Astrocyte of the hippocampus (primary cell): ENCODE measurements at regions not wholly inside any gene's neighbourhood (a gene's known extent, or its start where the extent isn't known, plus 50 kb on each side); places are given as distances from the start of the nearest gene placed in this dataset.
"Not testable (repeated sequence)": the region's sequence is repeated elsewhere in the genome, so short reads cannot be mapped to it uniquely, and the experiment has no call there.

Source experiments
- DNase-seq: peaks from one replicate; pipeline ENCODE4 v3.0.0; 2011; ENCODE audit warnings: low read depth, low spot score

DNA sequence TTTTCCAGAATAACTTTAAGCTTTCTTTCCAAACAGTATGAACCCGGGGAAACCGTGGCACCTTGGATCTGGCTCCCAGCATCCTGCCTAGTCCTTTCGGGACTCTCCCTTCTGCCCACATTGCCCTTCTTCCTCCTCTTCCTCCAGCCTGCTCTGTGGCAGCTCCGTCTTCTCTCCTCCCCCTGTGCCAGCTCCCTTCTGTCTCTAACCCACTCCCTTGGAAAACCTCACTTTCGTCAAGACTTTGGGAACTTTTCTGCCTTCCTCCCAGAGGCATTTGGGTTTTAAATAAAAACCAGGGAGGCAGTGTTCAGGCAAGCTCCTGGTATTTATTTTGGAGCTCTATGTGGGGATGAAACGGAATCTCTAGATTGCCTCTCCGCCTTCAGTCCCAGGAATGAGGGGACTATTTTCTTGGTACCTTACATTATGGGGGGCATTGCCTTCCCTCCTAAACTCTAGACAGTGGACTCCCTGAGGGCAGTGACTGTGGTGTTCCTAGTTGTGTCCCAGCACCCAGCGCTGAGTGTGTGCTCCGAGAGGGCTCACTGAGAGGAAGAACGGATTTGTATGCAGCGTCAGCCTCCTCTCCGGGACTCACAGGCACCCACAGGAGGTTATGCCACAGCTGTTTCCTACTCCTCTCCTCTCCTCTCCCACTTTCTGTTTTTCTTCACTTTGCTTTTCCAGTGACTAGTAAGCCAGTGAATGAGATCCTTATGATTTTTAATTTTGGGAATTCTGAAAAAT lies 105.4 kb upstream of the MRPS22 start:
- DNase-seq, result no peak

DNA sequence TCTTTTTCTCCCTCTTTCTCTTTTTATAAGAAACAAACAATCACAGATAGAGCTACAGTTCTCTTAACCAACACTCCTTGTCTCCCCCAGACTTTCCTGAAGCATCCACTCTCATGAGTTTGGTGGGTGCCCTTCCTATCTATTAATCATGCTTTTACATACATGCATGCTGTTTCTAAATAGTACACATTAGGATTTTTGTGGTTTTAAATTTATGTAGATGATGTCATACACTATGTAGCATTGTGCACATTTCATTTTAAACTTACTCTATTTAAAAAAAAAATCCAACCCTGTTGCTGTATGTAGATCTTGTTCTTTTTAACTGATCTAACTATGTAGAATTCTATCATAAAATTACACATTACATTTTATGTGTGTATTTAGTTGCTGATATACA lies 104.3 kb upstream of the MRPS22 start:
- DNase-seq, result no peak

DNA sequence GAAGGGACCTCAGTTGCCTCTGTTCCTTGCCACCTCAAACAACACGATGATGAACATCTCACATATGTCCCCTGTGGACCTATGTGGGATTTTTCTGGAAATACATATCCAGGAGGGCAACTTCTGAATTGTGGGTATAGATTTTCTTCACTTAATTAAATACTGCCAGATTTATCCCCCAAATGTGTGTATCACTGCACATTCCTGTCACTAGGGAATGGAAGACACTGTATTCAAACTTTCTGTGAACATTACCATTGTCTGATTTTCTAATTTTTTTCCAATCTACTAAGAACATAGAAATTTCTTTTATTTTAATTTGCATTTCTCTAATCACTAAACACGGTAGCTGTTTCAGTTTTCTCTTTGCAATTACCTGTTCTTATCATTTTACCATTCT lies 102.0 kb upstream of the MRPS22 start:
- DNase-seq, result no peak

GRCh38 chr3:139243710-139244109 lies 100.1 kb upstream of the MRPS22 start:
- no peak for DNase-seq

- no peak for DNase-seq
These were observed 95.1 kb upstream of the MRPS22 start for GRCh38 chr3:139248593-139249255.

- no peak for DNase-seq
These were observed 92.3 kb upstream of the MRPS22 start for GRCh38 chr3:139251529-139251928.

GRCh38 chr3:139252719-139253118 lies 91.1 kb upstream of the MRPS22 start:
- no peak for DNase-seq

GRCh38 chr3:139258276-139258675 lies 85.5 kb upstream of the MRPS22 start:
- DNase-seq, result no peak

DNA sequence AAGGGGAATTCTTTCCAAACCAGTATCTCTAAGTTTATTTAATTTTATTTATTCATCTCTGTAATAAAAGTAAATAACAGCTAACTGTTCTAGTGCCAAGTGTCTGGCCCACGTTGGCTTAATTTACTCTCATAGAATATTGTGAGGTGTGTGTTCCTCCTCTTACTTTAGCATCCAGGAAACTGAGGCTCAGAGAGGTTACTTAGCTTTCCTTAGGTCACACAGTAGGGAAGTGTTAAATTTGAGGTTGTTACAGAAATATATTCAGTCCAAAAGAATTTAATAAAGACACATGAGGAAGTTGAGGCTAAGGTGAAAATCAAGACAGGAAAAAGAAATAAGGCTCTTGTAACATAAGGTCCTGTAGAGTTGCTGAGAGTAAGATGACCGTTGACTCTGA lies 84.4 kb upstream of the MRPS22 start:
- DNase-seq, result no peak

- no peak for DNase-seq
These were observed 83.8 kb upstream of the MRPS22 start for GRCh38 chr3:139260041-139260486.

GRCh38 chr3:139260793-139261736 lies 82.8 kb upstream of the MRPS22 start:
- no peak for DNase-seq

- DNase-seq, result no peak
These were observed 81.8 kb upstream of the MRPS22 start for GRCh38 chr3:139261754-139262586.

GRCh38 chr3:139263798-139264197 lies 80.0 kb upstream of the MRPS22 start:
- no peak for DNase-seq

- no peak for DNase-seq
These were observed 79.4 kb upstream of the MRPS22 start for GRCh38 chr3:139264375-139264774.

DNA sequence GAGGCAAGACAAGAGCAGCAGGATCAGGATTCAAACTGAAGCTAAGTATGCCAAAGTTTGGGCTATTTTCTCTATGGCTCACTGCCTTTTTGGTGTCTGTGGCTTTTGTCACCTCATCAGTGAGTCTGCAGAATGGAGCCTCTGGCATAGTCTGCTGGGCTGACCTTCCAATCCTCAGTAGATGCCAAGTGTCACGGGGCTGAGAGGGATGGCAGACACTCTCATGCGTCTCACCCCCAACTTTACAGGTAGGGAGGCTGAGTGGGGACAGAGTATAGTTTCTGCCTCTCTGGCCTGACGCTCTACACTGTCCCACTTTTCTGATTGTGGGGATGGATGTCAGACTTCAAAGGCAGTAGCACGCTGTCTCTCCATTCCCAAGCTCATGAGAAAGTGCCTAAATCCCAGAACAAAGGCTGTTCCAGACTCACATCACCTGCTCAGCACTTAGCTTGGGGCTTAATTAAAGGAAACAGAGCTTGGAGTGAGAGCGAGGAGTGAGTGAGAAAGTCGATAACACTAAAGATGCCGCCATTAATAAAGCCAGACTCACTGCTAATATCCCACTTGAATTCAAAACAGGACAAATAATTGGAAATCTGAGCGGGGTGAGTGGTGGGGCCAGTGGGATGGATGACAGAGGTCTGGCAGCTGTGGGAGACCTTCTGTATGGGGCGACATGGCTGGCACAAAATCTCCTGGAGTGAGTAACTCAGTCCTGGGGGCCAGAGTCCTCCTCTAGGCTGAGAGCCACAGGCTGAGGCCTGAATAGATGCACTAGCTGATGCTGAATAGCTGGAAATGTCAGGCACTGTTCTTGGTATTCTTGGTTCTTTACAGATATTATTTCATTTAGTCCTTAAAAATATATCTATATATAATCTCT lies 78.4 kb upstream of the MRPS22 start:
- DNase-seq, result no peak

DNA sequence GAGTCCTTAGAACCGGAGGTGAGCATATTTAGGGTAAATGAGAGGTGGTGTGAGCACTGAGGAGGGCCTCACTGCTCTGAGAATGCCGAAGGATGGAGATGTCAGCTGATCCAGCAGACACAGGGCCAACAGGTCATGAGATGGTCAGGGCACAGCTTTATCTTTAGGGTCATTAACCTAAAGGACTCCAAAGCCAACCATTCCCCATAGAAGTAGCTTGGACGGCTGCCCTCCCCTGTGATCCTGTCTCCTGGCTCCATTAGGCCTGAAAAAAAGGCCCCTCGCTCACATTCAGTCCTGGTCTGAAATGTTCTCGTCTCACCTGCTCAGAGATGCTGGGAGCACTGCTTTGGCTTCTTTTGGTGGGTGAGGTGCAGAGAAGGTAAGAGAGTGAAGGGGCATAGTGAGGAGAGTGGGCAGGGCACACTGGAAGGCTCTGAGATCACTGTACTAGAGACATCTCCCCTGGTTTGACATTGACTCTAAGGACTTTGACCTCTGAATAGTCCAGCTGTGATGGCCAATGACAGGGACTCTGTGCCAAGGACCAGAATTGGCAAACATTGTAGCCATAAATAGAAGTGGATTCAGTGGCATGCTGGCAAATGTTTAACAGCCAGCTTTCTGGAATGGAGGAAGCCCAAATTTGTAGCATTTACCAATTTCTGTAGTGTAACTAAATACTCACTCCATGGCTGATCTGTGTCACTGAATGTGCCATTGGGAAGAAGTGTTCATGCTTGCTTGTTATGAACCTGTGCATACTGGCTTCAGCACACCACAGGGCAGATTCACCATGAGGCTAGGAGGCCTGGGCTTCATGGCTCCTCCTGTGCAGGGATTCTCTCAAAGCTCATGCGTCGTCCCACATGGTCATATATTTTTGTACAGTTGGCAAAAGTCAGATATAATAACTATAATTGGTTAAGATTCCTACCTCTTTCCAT lies 76.2 kb upstream of the MRPS22 start:
- DNase-seq, result no peak

DNA sequence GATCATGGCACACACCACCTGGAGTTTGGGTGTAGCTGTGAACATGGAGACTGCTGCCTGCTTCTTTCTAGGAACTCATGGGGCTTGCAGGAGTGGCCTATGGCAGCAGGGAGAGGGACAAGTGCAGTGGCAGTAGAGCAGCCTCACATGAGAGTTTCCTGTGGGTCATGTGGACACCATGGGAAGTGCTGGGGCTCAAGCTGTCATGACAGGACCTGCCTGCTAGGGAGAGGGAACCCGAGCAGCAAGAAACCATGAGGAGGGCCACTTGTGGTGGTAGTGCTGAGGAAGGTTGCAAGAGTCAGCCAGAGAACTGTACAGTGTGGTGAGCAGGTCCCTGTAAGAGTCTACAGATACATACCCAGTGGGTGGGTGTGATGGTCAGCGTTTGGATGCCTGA lies 73.8 kb upstream of the MRPS22 start:
- DNase-seq, result no peak

DNA sequence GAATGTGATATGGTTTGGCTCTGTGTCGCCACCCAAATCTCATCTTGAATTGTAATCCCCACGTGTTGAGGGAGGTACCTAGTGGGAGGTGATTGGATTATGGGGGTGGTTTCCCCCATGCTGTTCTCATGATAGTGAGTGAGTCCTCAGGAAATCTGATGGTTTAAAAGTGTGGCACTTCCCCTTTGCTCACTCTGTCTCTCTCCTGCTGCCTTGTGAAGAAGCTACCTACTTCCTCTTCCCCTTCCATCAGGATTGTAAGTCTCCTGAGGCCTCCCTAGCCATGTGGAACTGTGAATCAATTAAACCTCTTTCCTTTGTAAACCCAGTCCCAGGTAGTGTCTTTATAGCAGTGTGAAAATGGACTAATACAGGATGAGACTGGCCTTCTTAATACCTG lies 73.2 kb upstream of the MRPS22 start:
- DNase-seq, result not testable (repeated sequence)

DNA sequence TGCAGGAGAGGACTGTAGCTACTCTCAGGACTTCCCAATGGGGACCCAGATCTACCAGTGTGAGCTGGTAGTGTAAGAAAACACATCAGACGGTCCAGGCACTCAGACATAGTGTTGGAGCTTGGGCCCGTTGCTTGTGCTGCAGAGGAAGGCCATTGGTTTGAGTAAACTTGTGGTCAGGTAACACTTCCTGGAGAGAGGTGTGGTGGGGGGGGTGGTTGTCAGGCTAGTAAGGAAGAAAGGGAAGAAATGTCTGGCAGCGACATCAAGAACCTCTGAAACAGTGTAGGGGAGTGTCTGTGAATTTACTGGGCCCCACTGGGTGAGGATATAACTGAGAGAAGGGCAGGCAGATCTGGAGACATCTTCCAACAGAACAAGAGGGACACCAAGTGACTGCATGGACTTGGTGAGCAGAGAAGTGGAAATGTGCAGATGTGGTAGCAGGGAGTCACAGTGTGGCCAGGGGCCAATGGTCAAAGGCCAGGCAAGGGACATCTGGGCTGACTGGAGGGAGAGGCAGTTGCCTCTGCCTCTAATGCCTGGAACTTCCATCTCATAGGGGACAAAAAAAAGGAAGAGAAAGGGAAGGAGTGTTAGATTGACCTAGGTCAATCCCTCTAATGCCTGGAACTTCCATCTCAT lies 63.7 kb upstream of the MRPS22 start:
- no peak for DNase-seq
